HG02943 (cell line): ENCODE measurements at regions not wholly inside any gene's neighbourhood (a gene's known extent, or its start where the extent isn't known, plus 50 kb on each side); places are given as distances from the start of the nearest gene placed in this dataset.

ENCODE experiments used
- ATAC-seq: cut with Tn5 transposase; IDR thresholded peaks from one replicate; pipeline ENCODE4 v1.9.1; 2021; ENCODE audit warnings: mild to moderate bottlenecking, low read depth, moderate library complexity; ENCODE audit not compliant: unreplicated experiment

GRCh38 chr6:105824732-105825131 lies 261.4 kb upstream of the PRDM1 start:
- ATAC-seq: no peak

DNA sequence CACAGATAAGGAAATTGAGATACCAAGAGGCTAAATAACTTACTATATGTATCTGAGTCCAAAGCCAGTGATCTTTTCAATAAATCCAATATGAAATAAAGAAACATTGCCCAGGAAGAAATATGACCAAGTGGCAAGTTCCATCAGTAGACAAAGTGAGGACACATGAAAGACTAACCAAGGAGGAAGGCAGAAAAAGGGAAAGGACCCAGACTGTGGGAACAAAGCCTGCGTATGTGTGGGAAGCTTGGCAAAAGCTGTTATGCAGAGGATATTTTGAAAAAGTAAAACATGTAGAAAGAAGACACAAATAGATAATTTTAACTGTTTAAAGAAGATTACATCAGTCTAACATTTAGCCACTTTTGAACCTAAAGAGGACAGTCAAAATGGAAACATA lies 264.4 kb upstream of the PRDM1 start:
- no peak for ATAC-seq

- ATAC-seq: no peak
Measured at GRCh38 chr6:105821027-105821426, 265.1 kb upstream of the PRDM1 start.

- ATAC-seq: no peak
Measured at GRCh38 chr6:105819745-105820144, 266.4 kb upstream of the PRDM1 start.

DNA sequence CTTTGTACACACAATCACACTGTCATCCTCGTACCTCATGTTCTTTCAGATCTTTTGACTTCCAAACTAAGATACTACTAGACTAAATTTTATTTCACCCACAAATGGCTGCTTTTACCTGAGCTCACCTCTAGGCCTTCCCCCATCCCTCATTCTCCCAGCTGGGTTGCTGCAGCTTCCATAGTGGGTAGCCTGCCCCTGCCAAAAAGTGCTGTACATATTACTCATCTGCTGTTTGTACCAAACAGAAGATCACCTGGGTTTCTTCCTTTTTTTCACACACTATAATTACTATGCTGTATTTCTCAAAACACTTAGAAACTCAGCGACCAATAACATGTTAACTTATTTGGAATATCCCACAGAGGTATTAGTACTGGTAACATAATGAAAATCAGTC lies 267.6 kb upstream of the PRDM1 start:
- no peak for ATAC-seq

DNA sequence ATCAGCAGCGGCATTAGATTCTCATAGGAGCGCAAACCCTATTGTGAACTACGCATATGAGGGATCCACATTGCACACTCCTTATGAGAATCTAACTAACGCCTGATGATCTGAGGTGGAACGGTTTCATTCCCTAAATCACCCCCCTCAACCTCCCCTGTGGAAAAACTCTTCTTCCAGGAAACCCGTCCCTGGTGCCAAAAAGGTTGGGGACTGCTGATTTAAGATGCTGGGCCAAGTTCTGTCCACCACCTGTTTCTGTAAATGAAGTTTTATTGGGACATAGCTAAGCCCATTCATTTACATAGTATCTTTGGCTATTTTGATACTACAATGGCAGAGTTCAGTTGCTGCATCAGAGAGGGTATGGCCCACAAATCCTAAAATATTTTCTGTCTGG lies 268.2 kb upstream of the PRDM1 start:
- no peak for ATAC-seq

DNA sequence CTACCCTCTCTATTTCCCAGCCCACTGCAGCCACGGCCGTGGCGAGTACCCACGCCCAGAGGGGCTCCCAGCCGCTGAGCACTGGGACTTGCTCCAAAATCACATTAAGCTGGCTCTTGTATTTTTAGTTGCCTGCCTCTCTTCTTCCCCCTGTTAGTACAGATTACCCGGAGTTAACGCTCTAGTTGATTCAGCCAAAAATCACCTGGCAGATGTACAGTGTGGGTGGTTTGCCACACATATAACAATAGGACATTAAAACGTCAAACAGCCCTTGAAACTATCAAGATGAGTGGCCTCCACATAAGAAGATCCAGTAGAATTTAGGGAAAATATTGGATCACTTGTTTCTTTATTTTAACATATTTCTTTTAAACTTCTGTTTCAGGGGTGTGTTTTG lies 268.8 kb upstream of the PRDM1 start:
- ATAC-seq: no peak

DNA sequence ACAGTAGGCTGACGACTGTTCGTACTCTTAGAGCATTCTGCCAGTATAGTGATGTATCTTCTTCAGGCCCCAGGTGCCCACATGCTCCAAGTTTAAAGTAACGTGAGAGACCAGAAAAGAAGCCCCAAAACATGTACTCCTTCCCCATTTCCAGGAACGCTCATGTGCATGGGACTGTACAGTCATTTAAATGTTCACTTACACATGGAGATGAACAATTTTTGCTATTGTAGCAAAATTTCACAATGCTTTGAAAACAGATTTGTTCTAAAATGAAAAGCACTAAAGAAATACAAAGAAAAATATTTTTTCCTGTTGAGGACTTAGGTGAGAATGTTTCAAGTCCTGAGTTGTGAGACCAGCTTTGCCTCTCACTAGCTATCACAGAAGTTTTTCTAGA lies 269.3 kb upstream of the PRDM1 start:
- ATAC-seq: no peak

GRCh38 chr6:105815661-105816555 lies 270.2 kb upstream of the PRDM1 start:
- no peak for ATAC-seq

DNA sequence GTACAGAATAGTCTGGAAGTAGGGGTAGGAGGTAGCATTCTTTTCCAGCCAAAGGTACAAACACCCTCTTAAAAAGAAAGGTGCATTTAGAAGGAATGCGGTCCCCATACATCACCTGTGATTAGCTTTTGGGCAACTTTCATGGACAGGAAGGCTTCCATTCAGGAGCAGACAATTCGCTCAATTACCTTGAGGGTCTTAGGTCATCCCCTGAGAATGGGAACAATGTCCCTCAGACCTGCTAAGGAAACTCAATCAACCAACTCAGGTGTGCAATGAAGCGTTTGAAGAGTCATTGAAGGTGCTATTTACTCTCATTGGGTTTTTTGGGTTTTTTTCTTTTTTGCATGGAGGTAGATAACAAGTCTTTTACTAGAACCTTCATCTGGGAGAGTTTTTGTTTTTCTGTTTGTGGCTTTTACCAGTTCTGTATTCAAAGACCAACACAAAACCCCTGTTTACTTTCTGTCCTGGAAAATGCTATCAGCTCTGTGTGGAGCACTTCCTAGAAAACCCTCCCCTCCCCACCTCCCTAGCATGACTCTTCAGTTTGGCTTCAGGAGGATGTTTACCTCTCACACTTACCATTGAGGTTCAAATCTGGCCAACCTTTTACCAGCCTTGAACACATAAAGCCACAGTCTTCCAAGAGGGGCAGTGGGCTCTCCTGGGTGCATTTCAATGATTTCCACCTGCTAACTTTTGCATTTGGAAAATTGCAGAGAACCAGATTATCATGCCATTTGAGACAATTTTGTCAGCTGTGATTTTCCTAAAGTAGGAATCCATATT lies 271.2 kb upstream of the PRDM1 start:
- no peak for ATAC-seq

DNA sequence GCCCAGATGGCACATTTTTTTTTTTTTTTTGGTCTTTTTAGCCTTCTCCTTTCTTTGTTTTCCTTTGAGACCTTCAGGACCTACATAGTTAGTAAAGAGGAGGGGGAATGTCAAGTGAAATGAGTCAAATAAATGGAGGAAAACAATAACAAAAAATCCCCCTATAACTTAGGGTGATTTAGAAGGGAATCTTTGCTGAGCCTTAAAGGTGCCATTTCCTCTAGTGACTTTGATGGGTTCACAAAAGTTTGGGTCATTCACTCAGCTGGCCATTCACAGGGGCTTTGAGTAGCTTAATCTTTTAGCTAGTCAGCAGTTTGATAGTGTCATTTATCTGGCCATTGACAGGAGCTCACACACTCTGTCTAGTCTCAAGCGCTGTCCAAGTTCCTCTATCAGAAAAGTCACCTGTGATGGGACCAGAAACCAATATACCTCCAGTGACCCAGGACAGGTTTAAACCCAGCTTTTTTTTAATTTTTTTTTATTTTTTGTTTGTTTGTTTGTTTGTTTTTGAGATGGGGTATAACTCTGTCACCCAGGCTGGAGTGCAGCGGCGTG lies 275.1 kb upstream of the PRDM1 start:
- ATAC-seq: no peak

- ATAC-seq: no peak
Measured at GRCh38 chr6:105810105-105810921, 275.8 kb upstream of the PRDM1 start.

DNA sequence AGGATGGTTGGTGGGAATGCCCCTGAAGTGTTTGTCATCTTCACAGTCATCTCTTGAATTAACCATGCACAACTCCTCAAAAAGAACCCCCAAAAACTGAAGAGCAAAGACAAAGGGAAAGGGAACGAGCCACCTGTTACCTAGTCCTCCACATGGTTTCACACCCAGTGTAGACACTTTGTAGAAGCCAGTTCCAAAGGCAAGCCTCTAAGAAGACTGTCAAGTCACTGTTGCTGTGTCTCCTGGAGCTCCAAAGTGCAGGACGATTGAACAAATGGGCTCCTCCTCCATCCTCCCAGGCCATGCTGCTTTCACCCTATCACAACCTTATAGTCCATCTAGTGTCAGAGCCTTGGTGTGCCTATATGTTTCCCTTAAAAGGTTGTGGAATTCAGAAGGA lies 277.6 kb upstream of the PRDM1 start:
- no peak for ATAC-seq

DNA sequence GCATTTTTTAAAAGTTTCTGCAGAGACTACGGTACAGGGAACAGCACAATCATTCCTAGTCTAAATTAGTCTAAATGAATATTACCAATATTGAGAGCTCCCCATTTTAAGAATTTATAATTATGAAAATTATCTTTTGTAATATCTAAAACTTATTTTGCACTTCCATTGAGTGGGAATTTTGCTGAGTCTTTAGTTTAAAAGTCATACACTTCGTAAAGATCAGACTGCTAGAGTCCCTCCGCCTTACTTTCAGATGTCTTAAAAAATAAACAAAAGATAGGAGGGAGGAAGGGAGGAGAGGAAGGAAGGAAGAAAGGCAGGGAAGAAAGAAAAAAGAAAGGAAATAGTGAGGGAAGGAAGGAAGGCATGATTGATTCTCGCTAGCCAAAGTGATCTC lies 278.2 kb upstream of the PRDM1 start:
- no peak for ATAC-seq

- ATAC-seq: no peak
Measured at GRCh38 chr6:105806486-105806920, 279.6 kb upstream of the PRDM1 start.

- no peak for ATAC-seq
Measured at GRCh38 chr6:105805501-105806023, 280.6 kb upstream of the PRDM1 start.

DNA sequence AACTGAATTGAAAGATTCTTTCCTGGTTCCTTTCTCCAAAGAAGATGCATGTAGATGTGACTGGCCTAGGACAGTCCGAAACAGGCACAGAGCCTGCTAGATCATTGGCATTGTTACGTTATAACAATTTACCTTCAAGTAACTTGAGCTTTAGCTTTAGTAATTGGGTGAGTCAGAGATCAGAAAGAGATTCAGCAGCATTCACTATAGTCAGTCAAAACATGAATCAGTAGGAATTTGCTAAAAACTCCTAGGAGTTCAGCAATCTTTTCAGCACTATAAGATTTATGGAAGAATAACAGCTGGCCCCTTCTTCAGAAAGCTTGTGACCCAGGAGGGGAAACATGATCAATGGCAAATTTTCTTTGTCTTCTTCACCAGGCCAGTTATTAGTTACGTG lies 281.7 kb upstream of the PRDM1 start:
- no peak for ATAC-seq

- ATAC-seq: no peak
Measured at GRCh38 chr6:105804000-105804399, 282.1 kb upstream of the PRDM1 start.

DNA sequence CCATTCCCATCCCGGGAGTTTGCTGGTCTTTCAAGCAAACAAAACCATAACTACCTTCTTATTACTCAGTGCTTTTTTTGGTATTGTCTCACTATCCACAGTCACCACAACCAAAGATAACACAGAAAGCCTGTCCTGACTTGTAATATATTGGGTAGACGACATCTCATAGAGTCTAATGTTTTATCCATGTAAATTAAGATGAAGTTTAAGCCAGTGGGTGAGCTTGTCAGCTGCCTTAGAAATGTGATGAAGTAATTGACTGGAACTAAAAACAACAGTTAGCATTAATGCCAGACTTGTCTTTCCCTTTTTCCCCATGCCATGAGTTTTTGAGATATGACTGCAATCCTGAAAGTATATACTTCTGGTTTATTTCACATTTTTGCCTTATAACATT lies 282.7 kb upstream of the PRDM1 start:
- no peak for ATAC-seq

DNA sequence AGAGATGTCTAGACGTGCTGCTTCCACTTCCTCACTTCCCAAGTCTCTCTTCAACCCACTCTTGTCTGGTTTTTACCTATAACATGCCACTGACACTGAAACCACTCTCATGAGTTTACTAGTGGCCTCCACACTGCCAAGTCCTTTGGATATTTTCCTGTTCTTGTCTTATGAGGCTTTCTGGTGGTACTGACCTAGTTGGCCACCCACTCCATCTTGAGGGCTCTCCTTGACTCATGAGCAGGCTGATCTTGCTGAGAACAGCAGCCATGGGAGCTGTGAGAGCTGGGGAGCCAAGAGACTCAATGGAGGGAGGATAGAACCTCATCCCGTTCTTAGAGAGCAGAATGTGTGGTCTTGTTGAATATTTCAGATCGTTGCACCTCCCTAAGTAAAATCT lies 283.4 kb upstream of the PRDM1 start:
- ATAC-seq: no peak
